ENCODE measurements at regions not wholly inside any gene's neighbourhood (a gene's known extent, or its start where the extent isn't known, plus 50 kb on each side); places are given as distances from the start of the nearest gene placed in this dataset.

DNA sequence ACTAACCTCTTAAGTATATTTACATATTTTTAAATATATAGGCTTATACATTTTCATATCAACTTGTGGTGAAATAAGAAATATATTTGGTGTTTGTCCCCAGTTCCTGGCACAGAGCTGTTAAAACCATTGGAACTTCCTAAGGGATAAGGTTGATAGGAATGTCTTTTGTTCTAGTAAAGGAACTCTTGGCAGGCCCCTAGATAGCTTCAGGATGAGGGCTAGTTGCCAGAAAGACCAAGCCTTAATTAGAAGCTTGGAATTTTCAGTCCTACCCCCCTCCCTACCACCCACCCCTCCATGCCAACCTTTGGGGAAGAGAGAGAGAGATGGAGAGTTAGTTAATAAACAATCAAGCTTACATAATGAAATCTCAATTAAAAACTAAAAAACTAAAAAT is 638.6 kb upstream of the ACO1 start:
- Histone ChIP-seq H3K9ac (ENCODE audit: control insufficient read depth, extremely low read depth, insufficient read depth, low read length) (no peak overlapping the region), H3K9me1 (ENCODE audit: control insufficient read depth, extremely low read depth, insufficient read depth, low read length) (no peaks in the 10 kb centered on the region), H3K4me3 (ENCODE audit: control insufficient read depth in 2 of 3, extremely low read depth in 1 of 3, insufficient read depth in 2 of 3, low read depth in 1 of 3, low read length in 3 of 3) (no peak overlapping the region), H3K79me2 (ENCODE audit: control insufficient read depth, insufficient read depth, low read length) (no peaks in the 10 kb centered on the region), H2AFZ (ENCODE audit: control insufficient read depth, low read length) (no peak overlapping the region), H3K36me3 (ENCODE audit: control insufficient read depth in 2 of 2, extremely low read depth in 1 of 2, insufficient read depth in 2 of 2, low read length in 2 of 2) (no peaks in the 10 kb centered on the region), H3K27ac (ENCODE audit: control insufficient read depth, insufficient read depth, low read length) (no peak overlapping the region), H3K27me3 (ENCODE audit: control insufficient read depth, extremely low read depth, insufficient read depth, low read length) (no peaks in the 10 kb centered on the region), H4K20me1 (ENCODE audit: control insufficient read depth, extremely low read depth, insufficient read depth, low read length) (no peaks in the 10 kb centered on the region), H3K4me2 (ENCODE audit: control insufficient read depth, extremely low read depth, insufficient read depth, low read depth, low read length) (no peak overlapping the region), H3K4me1 (ENCODE audit: control insufficient read depth, extremely low read depth, insufficient read depth, low read length) (no peaks in the 10 kb centered on the region), H3K9me3 (ENCODE audit: control insufficient read depth, low read depth, low read length) (no peaks in the 10 kb centered on the region)
- FAIRE-seq (no peak), DNase-seq (ENCODE audit: low read depth, low spot score) (no peak)
- TF ChIP-seq EZH2 (IDR thresholded peaks at IDR 0.05; ENCODE audit: low read length) = no peak
- TF ChIP-seq, protein P1, sequence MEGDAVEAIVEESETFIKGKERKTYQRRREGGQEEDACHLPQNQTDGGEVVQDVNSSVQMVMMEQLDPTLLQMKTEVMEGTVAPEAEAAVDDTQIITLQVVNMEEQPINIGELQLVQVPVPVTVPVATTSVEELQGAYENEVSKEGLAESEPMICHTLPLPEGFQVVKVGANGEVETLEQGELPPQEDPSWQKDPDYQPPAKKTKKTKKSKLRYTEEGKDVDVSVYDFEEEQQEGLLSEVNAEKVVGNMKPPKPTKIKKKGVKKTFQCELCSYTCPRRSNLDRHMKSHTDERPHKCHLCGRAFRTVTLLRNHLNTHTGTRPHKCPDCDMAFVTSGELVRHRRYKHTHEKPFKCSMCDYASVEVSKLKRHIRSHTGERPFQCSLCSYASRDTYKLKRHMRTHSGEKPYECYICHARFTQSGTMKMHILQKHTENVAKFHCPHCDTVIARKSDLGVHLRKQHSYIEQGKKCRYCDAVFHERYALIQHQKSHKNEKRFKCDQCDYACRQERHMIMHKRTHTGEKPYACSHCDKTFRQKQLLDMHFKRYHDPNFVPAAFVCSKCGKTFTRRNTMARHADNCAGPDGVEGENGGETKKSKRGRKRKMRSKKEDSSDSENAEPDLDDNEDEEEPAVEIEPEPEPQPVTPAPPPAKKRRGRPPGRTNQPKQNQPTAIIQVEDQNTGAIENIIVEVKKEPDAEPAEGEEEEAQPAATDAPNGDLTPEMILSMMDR (optimal IDR thresholded peaks at IDR 0.05 in 1 of 3, IDR thresholded peaks at IDR 0.05 in 1 of 3, conservative IDR thresholded peaks at IDR 0.05 in 1 of 3; ENCODE audit: extremely low read depth in 1 of 3, insufficient read depth in 2 of 3, low read length in 3 of 3) = no peak
- dilution Hi-C loops (cut with MboI; ENCODE audit: extremely low pct_ligation_motif_present, low sequenced_read_pairs) = no loop called here

DNA sequence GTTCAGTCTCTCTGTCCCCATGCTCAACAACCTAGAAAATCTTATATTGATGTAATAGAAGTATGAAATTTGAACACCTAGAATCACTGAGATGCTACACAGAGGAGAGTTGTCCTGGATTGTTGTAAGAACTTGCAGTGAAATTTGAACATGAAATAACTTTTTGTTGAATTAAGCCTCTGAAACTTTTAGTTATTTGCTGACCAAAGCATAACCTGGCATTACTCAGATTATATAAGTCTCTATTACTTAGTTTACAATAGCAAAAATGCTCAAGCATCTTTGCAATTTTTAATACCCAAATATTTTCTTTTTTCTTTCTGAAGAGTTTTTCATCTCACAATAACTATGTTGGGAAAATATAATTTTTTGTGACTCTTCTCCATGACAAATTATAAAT is 630.7 kb upstream of the ACO1 start:
- no peaks in the 10 kb centered on the region for H4K20me1 ChIP-seq (ENCODE audit: control insufficient read depth, extremely low read depth, insufficient read depth, low read length)
- H3K79me2 ChIP-seq (ENCODE audit: control insufficient read depth, insufficient read depth, low read length) = no peaks in the 10 kb centered on the region
- H3K4me1 ChIP-seq (ENCODE audit: control insufficient read depth, extremely low read depth, insufficient read depth, low read length) = no peaks in the 10 kb centered on the region
- dilution Hi-C loops (cut with MboI; ENCODE audit: extremely low pct_ligation_motif_present, low sequenced_read_pairs) = no loop called here
- no peak for FAIRE-seq
- no peak for DNase-seq (ENCODE audit: low read depth, low spot score)
- H3K9me1 ChIP-seq (ENCODE audit: control insufficient read depth, extremely low read depth, insufficient read depth, low read length) = no peaks in the 10 kb centered on the region
- H3K4me2 ChIP-seq (ENCODE audit: control insufficient read depth, extremely low read depth, insufficient read depth, low read depth, low read length) = no peak overlapping the region
- H3K4me3 ChIP-seq (ENCODE audit: control insufficient read depth in 2 of 3, extremely low read depth in 1 of 3, insufficient read depth in 2 of 3, low read depth in 1 of 3, low read length in 3 of 3) = no peak overlapping the region
- no peak overlapping the region for H3K27ac ChIP-seq (ENCODE audit: control insufficient read depth, insufficient read depth, low read length)
- H3K27me3 ChIP-seq (ENCODE audit: control insufficient read depth, extremely low read depth, insufficient read depth, low read length) = no peaks in the 10 kb centered on the region
- TF ChIP-seq, protein P1 (optimal IDR thresholded peaks at IDR 0.05 in 1 of 3, IDR thresholded peaks at IDR 0.05 in 1 of 3, conservative IDR thresholded peaks at IDR 0.05 in 1 of 3; ENCODE audit: extremely low read depth in 1 of 3, insufficient read depth in 2 of 3, low read length in 3 of 3) = no peak
- TF ChIP-seq EZH2 (IDR thresholded peaks at IDR 0.05; ENCODE audit: low read length) = no peak
- no peak overlapping the region for H3K9ac ChIP-seq (ENCODE audit: control insufficient read depth, extremely low read depth, insufficient read depth, low read length)
- H2AFZ ChIP-seq (ENCODE audit: control insufficient read depth, low read length) = no peak overlapping the region
- no peaks in the 10 kb centered on the region for H3K9me3 ChIP-seq (ENCODE audit: control insufficient read depth, low read depth, low read length)
- H3K36me3 ChIP-seq (ENCODE audit: control insufficient read depth in 2 of 2, extremely low read depth in 1 of 2, insufficient read depth in 2 of 2, low read length in 2 of 2) = no peaks in the 10 kb centered on the region

Measured in keratinocyte (primary cell).